CD4-positive, alpha-beta T cell treated with Interleukin-6 for 4 hours (primary cell): ENCODE measurements at regions not wholly inside any gene's neighbourhood (a gene's known extent, or its start where the extent isn't known, plus 50 kb on each side); places are given as distances from the start of the nearest gene placed in this dataset.

Source experiments
- DNase-seq: peaks from one replicate; pipeline ENCODE4 v3.0.0-alpha.2; 2020; ENCODE audit warnings: mixed read lengths

GRCh38 chr17:63349478-63350000 lies 96.6 kb downstream of the CYB561 start:
- DNase-seq: no peak

DNA sequence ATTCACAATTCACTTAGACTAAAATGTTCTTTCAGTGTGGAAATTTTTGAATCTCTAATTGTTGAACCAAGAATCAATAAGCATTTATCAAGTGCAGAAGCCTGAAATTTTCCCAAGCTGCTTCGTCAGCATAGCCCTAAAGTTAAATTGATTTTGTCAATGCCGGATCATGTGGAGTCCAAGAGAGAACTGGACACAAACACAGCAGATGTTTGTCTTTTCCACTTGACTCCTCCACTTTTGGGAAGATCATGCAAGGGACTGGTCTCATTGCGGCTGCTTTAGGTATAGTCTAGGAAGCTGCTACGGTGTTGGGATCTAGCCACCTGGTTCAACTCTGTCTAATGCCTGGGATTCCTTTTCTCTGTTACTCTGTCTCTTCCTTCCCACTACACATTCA lies 95.7 kb downstream of the CYB561 start:
- DNase-seq: no peak

DNA sequence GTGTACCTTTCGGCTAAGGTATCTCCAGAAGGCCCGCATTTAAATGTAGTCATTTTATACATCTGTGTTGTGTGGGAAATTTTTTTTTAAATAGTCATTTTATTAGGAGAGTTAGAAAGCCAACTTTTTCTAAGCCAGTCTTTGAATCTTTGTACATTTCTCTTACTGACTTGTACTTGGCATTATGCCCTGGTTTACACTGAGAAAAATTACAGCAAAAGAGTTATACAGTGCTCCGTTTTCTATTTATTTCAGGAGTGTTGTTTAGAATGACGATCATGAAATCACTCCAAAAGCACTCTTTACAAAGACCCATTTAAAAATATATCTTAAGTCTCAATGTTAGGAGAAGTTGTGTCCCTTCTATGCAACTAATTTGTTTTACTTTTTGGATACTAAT lies 91.8 kb downstream of the CYB561 start:
- DNase-seq: no peak

DNA sequence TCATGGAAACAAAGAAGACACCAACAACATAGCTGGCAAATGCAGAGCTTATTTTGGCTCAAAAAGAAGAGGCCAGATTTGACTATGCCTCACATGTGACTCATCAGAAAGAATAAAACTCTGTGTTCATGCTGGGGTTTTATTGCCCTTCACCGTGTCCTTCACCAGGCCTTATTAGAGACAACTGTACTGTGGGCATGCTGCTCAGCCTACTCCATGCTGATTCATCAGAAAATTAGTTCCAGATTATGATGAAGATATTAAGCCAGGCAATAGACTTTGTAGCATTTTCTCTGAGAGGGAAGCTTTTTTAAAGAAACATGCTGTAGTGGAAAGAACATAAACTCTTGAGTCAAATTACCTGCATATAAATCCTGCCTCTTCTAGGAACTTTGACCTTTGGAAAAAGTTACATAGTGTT lies 89.8 kb downstream of the CYB561 start:
- no peak for DNase-seq

GRCh38 chr17:63358111-63358839 lies 87.8 kb downstream of the CYB561 start:
- no peak for DNase-seq

DNA sequence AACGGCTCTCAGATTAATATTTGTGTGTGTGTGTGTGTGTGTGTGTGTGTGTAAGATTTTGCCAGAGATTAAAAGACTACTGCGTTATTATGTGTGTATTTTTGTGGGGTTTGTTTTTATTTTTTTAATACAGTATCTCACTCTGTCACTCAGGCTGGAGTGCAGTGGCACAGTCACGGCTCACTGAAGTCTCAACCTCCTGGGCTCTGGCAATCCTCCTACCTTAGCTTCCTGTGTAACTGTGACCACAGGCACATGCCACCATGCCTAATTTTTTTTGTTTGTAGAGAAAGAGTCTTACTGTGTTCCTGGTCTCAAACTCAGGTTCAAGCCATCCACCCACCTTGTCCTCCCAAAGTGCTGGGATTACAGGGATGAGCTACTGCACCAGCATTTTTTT lies 87.2 kb downstream of the CYB561 start:
- DNase-seq: no peak

GRCh38 chr17:63361182-63361581 lies 84.9 kb downstream of the CYB561 start:
- DNase-seq: no peak

DNA sequence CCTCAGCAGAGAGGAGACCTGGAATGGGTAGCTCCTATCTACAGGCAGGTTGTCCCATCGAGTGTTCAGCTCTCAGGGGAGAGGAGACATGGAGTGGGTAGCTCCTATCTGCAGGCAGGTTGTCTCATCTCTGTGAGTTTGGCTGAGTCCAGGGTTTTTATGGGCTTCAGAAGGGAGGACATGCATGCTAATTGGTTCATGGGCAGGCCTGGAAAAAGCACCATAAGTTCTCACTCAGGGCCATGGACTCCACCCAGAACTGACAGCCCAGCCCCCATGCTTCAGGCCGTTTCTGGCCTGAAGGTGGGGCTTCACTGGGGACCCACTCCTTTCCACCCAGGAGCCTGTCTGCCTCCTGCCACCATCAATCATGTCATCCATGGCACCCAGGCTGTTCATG lies 84.0 kb downstream of the CYB561 start:
- no peak for DNase-seq

DNA sequence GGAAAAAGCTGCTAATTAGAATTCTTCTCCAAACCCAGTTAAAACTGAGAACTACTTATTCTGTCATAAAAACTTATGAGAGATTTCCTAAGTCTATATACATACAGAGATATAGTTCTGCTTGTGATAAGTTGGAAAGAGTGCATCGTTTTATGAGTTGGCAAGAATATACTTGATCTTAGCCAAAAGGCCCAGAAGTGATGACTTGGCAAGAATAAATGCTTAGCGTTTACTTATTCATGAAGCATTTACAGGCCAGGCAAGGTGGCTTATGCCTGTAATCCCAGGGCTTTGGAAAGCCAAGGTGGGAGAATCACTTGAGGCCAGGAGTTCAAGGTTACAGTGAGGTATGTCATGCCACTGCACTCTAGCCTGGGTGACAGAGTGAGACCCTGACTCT lies 81.7 kb downstream of the CYB561 start:
- DNase-seq: no peak

DNA sequence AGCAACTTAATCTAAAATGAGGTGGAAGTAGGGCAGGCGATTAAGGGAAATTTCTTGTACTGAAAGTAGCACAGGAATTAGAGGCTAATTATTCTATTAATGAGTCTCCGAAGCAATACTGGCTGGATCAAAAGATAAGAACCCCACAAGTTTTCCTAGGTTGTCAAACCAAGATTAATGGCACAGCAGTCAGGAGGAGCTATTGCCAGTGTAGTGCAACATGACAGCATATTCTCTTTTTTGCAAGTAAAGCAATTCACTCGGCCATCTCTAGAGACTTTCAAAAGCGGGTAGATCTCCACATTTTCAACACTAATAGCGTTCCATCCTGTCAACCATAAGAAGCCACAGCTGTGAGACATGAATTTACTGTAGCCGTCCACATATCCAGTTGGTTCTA lies 81.2 kb downstream of the CYB561 start:
- no peak for DNase-seq

GRCh38 chr17:63365366-63366240 lies 80.5 kb downstream of the CYB561 start:
- DNase-seq: no peak

DNA sequence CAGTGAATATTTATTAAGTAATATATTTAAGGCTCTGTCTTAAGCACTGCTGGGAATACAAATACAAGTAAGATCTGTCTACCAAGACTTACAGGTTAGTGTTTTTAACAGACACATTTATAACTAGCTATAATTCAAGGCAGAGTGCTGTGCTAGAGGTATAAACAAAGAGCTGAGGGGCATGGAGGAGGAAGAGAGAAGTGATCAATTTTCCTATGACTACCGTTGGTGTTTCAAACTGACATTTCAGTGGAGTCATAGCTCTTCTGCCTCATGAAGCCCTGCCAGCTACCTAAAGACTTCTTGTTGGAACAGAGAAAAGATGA lies 79.9 kb downstream of the CYB561 start:
- no peak for DNase-seq

DNA sequence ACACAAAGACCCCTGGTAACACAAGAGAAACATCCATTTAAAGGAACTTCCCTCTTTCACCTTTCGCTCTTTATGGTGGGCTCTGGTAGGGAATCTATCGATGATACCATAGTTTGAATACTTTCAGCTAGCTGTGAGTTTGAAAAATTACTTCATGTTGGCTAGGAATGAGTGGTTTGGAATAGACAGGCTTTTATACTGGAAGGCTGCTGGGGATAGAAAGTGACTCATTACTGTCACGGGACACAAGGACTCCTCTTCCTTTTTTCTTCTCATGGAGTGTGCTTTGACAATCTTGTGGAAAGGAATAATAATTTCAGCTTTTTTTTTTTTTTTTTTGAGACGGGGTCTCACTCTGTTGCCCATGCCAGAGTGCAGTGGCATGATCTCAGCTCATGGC lies 76.9 kb downstream of the CYB561 start:
- no peak for DNase-seq

GRCh38 chr17:63370696-63371095 lies 75.4 kb downstream of the CYB561 start:
- DNase-seq: no peak

DNA sequence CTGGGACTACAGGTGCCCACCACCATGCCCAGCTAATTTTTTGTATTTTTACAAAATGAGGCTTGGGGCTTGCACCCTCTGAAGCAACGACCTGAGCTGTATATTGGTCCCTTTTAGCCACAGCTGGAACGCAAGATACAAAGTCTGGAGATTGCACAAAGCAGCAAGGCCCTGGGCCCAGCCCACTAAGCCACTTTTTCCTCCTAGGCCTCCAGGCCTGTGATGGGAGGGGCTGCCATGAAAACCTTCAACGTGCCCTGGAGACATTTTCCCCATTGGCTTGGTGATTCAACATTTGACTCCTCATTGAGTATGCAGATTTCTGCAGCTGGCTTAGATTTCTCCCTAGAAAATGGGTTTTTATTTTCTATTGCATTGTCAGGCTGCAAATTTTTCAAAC lies 69.2 kb downstream of the CYB561 start:
- no peak for DNase-seq

GRCh38 chr17:63378411-63379375 lies 67.4 kb downstream of the CYB561 start:
- no peak for DNase-seq

DNA sequence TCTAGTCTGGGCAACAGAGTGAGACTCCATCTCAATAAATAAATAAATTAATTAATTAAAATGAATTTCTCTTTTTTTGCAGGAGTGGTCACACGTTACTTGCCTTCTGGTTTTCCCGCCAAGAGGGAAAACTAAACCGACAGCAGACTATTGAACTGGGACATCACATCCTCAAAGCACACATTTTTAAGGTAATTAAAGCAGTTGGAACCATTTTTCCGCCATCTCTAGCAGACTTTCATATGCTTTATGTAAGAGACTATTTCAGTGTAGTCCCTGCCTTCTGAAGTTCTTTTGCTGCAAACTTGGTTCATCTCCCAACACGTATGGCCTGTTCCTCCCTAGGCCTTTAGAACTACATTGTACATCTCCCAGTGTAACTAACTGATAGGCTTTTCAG lies 66.5 kb downstream of the CYB561 start:
- DNase-seq: no peak

GRCh38 chr17:63381101-63381729 lies 64.9 kb downstream of the CYB561 start:
- DNase-seq: no peak

GRCh38 chr17:63382136-63382535 lies 64.0 kb downstream of the CYB561 start:
- no peak for DNase-seq
